Loucy (cell line): ENCODE measurements at regions not wholly inside any gene's neighbourhood (a gene's known extent, or its start where the extent isn't known, plus 50 kb on each side); places are given as distances from the start of the nearest gene placed in this dataset.

Source experiments
- H2AFZ ChIP-seq: fragments of 200-600 bp; sonication (generic); 2 replicates; pipeline ENCODE4 v1.6.0; 2016; ENCODE audit warnings: antibody characterized with exemption, mild to moderate bottlenecking, low read length, moderate library complexity
- H3F3A ChIP-seq: fragments of 200-600 bp; 2 replicates; pipeline ENCODE4 v1.6.0; 2016; ENCODE audit warnings: antibody characterized with exemption, low read depth, mild to moderate bottlenecking
- H3K27me3 ChIP-seq: fragments of 200-600 bp; sonication (generic); 2 replicates; pipeline ENCODE4 v1.6.1; 2014; ENCODE audit warnings: low read length, mild to moderate bottlenecking; ENCODE audit not compliant: insufficient read depth, poor library complexity, severe bottlenecking
- H3K36me3 ChIP-seq: fragments of 200-600 bp; sonication (generic); 2 replicates; pipeline ENCODE4 v1.6.1; 2016; ENCODE audit warnings: low read length; ENCODE audit not compliant: insufficient read depth
- H3K4me1 ChIP-seq: fragments of 200-600 bp; sonication (generic); 2 replicates; pipeline ENCODE4 v1.5.1; 2014; ENCODE audit warnings: low read length, mild to moderate bottlenecking; ENCODE audit not compliant: insufficient read depth, poor library complexity, severe bottlenecking
- H3K4me2 ChIP-seq: fragments of 200-600 bp; sonication (generic); 2 replicates; pipeline ENCODE4 v1.6.0; 2014; ENCODE audit warnings: antibody characterized with exemption, low read length, low read depth, mild to moderate bottlenecking; ENCODE audit not compliant: poor library complexity, severe bottlenecking
- H3K4me3 ChIP-seq: fragments of 200-600 bp; sonication (generic); 2 replicates; pipeline ENCODE4 v1.5.1; 2014; ENCODE audit warnings: low read length, mild to moderate bottlenecking, mixed read lengths; ENCODE audit not compliant: poor library complexity, severe bottlenecking
- H3K79me2 ChIP-seq: fragments of 200-600 bp; sonication (generic); 2 replicates; pipeline ENCODE4 v1.6.1; 2014; ENCODE audit warnings: low read length; ENCODE audit not compliant: insufficient read depth
- H3K9ac ChIP-seq: fragments of 200-600 bp; sonication (generic); 2 replicates; pipeline ENCODE4 v1.6.0; 2014; ENCODE audit warnings: mild to moderate bottlenecking, low read depth, low read length, moderate library complexity; ENCODE audit not compliant: poor library complexity, severe bottlenecking
- H3K9me2 ChIP-seq: fragments of 200-600 bp; sonication (generic); replicated peaks from 2 replicates; pipeline ENCODE4 v1.6.1; 2016; ENCODE audit warnings: low read depth, low read length, mixed read lengths
- H3K9me3 ChIP-seq: fragments of 200-600 bp; sonication (generic); 2 replicates; pipeline ENCODE4 v1.6.1; 2014; ENCODE audit warnings: mild to moderate bottlenecking, antibody characterized with exemption, low read length, low read depth; ENCODE audit not compliant: insufficient read depth
- H4K20me1 ChIP-seq: fragments of 200-600 bp; sonication (generic); 2 replicates; pipeline ENCODE4 v1.6.0; 2014; ENCODE audit warnings: antibody characterized with exemption, low read length, mild to moderate bottlenecking; ENCODE audit not compliant: insufficient read depth, poor library complexity, severe bottlenecking
- EZH2phosphoT487 ChIP-seq: fragments of 200-600 bp; IDR thresholded peaks from 2 replicates; pipeline ENCODE4 v1.6.1; 2018; ENCODE audit warnings: antibody characterized with exemption, mild to moderate bottlenecking, moderate library complexity, borderline replicate concordance
- TF ChIP-seq, protein P1 (sequence below): fragments of 200-600 bp; sonication (generic); conservative IDR thresholded peaks from 2 replicates; pipeline ENCODE4 v1.5.1; 2014; ENCODE audit warnings: mild to moderate bottlenecking, antibody characterized with exemption, low read length

DNA sequence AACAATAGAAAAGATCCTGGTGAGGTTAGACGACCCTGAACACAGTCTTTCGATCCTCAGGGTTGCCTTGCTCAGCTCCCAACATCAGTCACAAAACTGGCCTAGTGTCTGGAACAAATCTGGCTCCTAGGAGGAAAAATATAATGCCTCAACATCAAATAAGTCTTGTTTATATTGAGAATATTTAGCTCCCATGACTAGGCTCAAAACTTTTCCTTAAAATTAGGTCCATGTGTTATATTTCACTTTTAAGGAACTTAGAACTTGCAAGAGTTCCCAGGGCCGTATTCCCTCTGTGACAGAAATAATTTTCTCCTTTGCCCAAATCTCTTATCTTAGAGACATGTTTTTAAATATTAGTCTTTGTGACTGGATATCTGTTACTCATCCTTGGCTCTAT lies 819.7 kb upstream of the ZEB2 start:
- no peaks in the 10 kb centered on the region for H3K36me3 ChIP-seq
- H3K79me2 ChIP-seq: no peaks in the 10 kb centered on the region
- H3K4me1 ChIP-seq: no peaks in the 10 kb centered on the region
- H3K27me3 ChIP-seq: no peaks in the 10 kb centered on the region
- no peaks in the 10 kb centered on the region for H4K20me1 ChIP-seq
- TF ChIP-seq, protein P1, sequence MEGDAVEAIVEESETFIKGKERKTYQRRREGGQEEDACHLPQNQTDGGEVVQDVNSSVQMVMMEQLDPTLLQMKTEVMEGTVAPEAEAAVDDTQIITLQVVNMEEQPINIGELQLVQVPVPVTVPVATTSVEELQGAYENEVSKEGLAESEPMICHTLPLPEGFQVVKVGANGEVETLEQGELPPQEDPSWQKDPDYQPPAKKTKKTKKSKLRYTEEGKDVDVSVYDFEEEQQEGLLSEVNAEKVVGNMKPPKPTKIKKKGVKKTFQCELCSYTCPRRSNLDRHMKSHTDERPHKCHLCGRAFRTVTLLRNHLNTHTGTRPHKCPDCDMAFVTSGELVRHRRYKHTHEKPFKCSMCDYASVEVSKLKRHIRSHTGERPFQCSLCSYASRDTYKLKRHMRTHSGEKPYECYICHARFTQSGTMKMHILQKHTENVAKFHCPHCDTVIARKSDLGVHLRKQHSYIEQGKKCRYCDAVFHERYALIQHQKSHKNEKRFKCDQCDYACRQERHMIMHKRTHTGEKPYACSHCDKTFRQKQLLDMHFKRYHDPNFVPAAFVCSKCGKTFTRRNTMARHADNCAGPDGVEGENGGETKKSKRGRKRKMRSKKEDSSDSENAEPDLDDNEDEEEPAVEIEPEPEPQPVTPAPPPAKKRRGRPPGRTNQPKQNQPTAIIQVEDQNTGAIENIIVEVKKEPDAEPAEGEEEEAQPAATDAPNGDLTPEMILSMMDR: no peak
- TF ChIP-seq EZH2phosphoT487: no peak
- no peak overlapping the region for H3K9ac ChIP-seq
- H2AFZ ChIP-seq: no peak overlapping the region
- H3K4me2 ChIP-seq: no peak overlapping the region
- no peaks in the 10 kb centered on the region for H3F3A ChIP-seq
- no peaks in the 10 kb centered on the region for H3K9me2 ChIP-seq
- H3K4me3 ChIP-seq: no peak overlapping the region
- no peaks in the 10 kb centered on the region for H3K9me3 ChIP-seq

DNA sequence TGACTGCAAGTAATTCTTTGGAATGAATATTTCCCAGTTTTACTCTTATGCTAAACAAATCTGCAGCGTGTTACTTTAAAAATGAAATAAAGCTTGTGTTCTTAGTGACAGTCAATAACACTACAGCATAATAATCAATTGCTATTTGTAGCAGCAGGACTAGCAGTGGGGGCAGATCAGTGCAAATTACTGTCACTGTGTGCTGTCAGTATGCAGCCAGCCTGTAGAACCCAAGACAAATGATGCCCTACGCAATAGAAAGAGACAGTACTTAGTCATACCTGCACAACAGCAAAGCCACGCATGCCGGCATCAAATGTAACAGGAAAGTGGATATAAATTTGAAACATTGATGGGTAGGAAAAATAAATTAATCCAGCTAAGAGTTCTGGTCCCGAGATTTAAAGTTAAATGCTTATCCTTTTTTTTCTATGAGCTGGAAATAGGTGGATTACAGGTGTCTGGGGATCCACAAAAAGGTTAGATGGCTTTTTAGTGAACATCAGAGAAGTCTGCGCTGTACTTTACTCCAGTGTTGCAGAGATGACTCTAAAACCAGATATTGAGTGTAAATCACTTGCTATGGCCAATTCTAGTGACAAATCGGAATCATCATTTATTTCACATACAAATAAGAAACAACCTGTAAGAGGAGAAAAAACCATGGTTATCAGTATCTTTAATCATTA lies 812.4 kb upstream of the ZEB2 start:
- no peaks in the 10 kb centered on the region for H3F3A ChIP-seq
- H3K9me3 ChIP-seq: no peaks in the 10 kb centered on the region
- H3K27me3 ChIP-seq: no peaks in the 10 kb centered on the region
- H3K9me2 ChIP-seq: no peaks in the 10 kb centered on the region
- no peak overlapping the region for H2AFZ ChIP-seq
- TF ChIP-seq, protein P1: no peak
- no peak for TF ChIP-seq EZH2phosphoT487
- no peak overlapping the region for H3K4me3 ChIP-seq
- H3K79me2 ChIP-seq: no peaks in the 10 kb centered on the region
- H3K9ac ChIP-seq: no peak overlapping the region
- H4K20me1 ChIP-seq: no peaks in the 10 kb centered on the region
- no peaks in the 10 kb centered on the region for H3K4me1 ChIP-seq
- no peaks in the 10 kb centered on the region for H3K36me3 ChIP-seq
- H3K4me2 ChIP-seq: no peak overlapping the region

DNA sequence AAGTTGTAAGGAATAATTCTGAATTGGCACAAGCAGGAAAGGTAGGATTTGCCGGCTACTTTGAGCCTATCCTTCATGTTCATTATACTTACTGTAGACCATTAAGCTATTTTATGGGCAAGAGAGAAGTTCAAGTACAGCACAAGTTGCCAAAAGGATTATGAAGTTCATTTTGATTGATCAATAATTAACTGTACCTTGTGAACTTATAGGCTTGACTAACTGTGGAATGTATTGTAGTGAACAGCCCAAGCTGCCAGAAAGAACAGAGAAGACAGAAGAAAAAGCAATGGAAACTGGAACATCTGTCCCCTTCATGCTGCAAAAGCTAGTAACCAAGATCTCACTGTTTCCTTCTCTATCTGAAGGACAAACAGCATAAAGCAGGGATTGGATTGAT lies 810.1 kb upstream of the ZEB2 start:
- Histone ChIP-seq H4K20me1 (no peaks in the 10 kb centered on the region), H3K9me2 (no peaks in the 10 kb centered on the region), H3K4me1 (peaks cover 2% of the 10 kb centered on the region), H3F3A (no peaks in the 10 kb centered on the region), H3K79me2 (no peaks in the 10 kb centered on the region), H3K4me3 (no peak overlapping the region), H3K4me2 (no peak overlapping the region), H3K9me3 (no peaks in the 10 kb centered on the region), H3K9ac (no peak overlapping the region), H2AFZ (no peak overlapping the region), H3K36me3 (no peaks in the 10 kb centered on the region), H3K27me3 (no peaks in the 10 kb centered on the region)
- TF ChIP-seq, protein P1: no peak
- no peak for TF ChIP-seq EZH2phosphoT487
